Mucosa of gallbladder (tissue), 1 donor: ENCODE measurements at regions not wholly inside any gene's neighbourhood (a gene's known extent, or its start where the extent isn't known, plus 50 kb on each side); places are given as distances from the start of the nearest gene placed in this dataset.

Experiments used
- DNase-seq: peaks from one replicate; pipeline ENCODE4 v3.0.0-alpha.2; 2020; ENCODE audit warnings: low spot score
- donor health status: DM: no; HTN: no; CAD: no.

- DNase-seq, result no peak
Measured at GRCh38 chr20:52490711-52491430, 299.3 kb upstream of the ZFP64 start.

- DNase-seq, result no peak
Measured at GRCh38 chr20:52484438-52484837, 292.9 kb upstream of the ZFP64 start.

- no peak for DNase-seq
Measured at GRCh38 chr20:52483382-52483781, 291.8 kb upstream of the ZFP64 start.

- no peak for DNase-seq
Measured at GRCh38 chr20:52482044-52482443, 290.5 kb upstream of the ZFP64 start.

GRCh38 chr20:52481443-52481842 is 289.9 kb upstream of the ZFP64 start:
- no peak for DNase-seq

- DNase-seq, result no peak
Measured at GRCh38 chr20:52476074-52476750, 284.6 kb upstream of the ZFP64 start.

GRCh38 chr20:52473186-52473585 is 281.6 kb upstream of the ZFP64 start:
- DNase-seq, result no peak

- DNase-seq, result no peak
Measured at GRCh38 chr20:52470561-52470960, 279.0 kb upstream of the ZFP64 start.

GRCh38 chr20:52469128-52469527 is 277.5 kb upstream of the ZFP64 start:
- no peak for DNase-seq

- DNase-seq, result no peak
Measured at GRCh38 chr20:52465991-52466390, 274.4 kb upstream of the ZFP64 start.

- DNase-seq, result no peak
Measured at GRCh38 chr20:52461582-52461981, 270.0 kb upstream of the ZFP64 start.

- no peak for DNase-seq
Measured at GRCh38 chr20:52459150-52459549, 267.6 kb upstream of the ZFP64 start.

- DNase-seq, result no peak
Measured at GRCh38 chr20:52457826-52458225, 266.2 kb upstream of the ZFP64 start.

GRCh38 chr20:52454660-52455059 is 263.1 kb upstream of the ZFP64 start:
- DNase-seq, result no peak

- no peak for DNase-seq
Measured at GRCh38 chr20:52448513-52449232, 257.1 kb upstream of the ZFP64 start.

- no peak for DNase-seq
Measured at GRCh38 chr20:52447225-52447551, 255.6 kb upstream of the ZFP64 start.

- no peak for DNase-seq
Measured at GRCh38 chr20:52446421-52447224, 255.0 kb upstream of the ZFP64 start.

GRCh38 chr20:52444455-52444854 is 252.9 kb upstream of the ZFP64 start:
- DNase-seq, result no peak

GRCh38 chr20:52443874-52444273 is 252.3 kb upstream of the ZFP64 start:
- DNase-seq, result no peak

GRCh38 chr20:52441710-52442109 is 250.1 kb upstream of the ZFP64 start:
- DNase-seq, result no peak

GRCh38 chr20:52439375-52439774 is 247.8 kb upstream of the ZFP64 start:
- DNase-seq, result no peak

GRCh38 chr20:52438326-52438963 is 246.9 kb upstream of the ZFP64 start:
- no peak for DNase-seq
